COLO668 (cell line): ENCODE measurements at regions not wholly inside any gene's neighbourhood (a gene's known extent, or its start where the extent isn't known, plus 50 kb on each side); places are given as distances from the start of the nearest gene placed in this dataset.
A peak's percentile ranks its signal among the peaks of the same experiment; 100 is the strongest.

Experiments
- DNase-seq: peaks from one replicate; lab custom pipeline; 2025; ENCODE audit not compliant: unreplicated experiment; lab: John Stamatoyannopoulos, UW

GRCh38 chr11:69904161-69904973 is 85.2 kb upstream of the FGF3 start:
- no peak for DNase-seq

- DNase-seq, result no peak
These were observed 85.8 kb upstream of the FGF3 start for GRCh38 chr11:69904974-69905535.

DNA sequence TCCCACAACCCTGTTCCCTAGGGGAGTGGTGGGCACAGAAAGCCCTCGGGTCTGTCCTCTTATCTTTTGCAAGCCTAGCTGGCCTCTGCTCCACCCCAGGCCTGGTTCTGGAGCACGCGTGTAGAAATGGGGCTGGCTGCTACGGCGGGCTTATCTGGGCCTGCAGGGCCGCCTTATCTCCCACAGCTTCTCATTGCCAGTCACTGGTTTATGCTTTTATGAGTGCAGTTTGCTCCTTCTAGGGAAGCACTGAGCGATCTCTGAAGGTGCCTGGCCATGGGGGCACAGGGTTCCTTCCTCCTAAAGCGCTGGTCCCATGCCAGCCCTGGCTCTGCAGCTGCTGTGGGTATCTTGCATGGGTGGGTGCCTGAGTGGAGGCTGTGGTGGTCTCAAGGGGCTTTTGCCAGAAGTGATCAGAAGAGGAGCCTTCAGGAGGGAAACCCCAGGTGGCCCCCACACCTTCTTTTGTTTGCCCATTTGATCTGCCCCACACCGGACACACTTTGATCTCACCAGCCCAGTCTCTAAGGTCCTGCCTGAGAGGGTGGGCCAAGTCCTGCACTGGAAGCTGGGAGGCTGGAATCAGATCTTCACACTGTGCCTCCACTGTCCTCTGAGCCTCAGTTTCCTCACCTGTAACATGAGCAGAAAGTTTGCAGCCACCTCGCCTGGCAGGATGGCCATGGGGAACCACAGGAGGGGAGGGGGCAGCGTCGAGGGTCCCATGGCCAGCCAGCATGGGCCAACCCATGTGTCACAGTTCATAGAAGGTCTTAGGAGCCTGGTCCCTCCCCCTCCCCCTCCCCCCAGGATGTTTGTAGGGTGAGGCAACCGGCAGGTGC is 86.6 kb upstream of the FGF3 start:
- DNase-seq, result no peak

GRCh38 chr11:69906453-69906907 is 87.3 kb upstream of the FGF3 start:
- DNase-seq, result no peak

- no peak for DNase-seq
These were observed 88.4 kb upstream of the FGF3 start for GRCh38 chr11:69907611-69908010.

- DNase-seq, result no peak
These were observed 89.5 kb upstream of the FGF3 start for GRCh38 chr11:69908511-69909220.

DNA sequence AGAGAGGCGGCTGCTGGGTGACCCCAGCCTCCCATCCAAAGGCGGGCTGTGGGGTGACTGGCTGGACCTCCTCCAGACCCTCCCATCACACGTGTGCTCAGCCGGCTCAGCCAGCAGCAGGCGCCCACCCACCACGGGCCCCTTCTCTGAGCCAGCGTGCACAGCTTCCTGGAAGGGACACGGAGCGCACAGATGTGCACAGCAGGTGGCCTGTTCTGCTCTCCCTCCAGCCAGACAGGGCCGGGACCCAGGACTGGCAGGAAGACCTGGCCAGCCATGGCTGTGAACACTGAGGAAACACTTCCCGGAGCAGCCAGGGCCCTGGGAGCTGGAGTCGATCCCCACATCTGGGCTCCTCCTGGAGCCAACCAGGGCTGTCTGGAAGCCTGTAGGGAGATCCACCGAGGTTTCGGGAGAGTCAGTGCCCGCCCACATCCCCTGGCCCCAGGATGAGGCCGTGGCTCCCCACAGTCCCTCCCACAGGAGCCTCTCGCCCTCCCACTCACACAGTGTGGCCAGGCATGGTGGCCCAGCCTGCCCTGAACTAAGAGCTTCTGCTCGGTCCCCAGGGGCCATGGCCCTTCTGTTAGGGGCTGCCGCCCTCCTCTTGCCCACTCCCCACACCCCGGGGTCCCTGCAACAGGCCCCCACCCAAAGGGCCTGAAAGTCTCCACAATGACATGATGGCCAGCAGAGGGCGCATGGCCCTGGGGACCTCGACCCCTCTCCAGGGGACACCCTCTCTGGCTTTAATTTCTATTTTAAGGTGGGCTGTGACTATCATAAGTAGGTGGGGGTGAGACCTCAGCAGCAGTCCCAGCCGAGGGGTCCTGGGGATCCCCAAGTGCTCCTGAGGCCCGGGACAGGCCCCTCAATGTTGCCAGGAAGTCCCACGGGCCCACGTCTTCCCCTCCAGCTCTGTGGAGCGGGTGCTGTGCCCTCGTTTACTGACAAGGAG is 90.6 kb upstream of the FGF3 start:
- peak; percentile 3 for DNase-seq

- DNase-seq, result no peak
These were observed 91.5 kb upstream of the FGF3 start for GRCh38 chr11:69910519-69911309.

DNA sequence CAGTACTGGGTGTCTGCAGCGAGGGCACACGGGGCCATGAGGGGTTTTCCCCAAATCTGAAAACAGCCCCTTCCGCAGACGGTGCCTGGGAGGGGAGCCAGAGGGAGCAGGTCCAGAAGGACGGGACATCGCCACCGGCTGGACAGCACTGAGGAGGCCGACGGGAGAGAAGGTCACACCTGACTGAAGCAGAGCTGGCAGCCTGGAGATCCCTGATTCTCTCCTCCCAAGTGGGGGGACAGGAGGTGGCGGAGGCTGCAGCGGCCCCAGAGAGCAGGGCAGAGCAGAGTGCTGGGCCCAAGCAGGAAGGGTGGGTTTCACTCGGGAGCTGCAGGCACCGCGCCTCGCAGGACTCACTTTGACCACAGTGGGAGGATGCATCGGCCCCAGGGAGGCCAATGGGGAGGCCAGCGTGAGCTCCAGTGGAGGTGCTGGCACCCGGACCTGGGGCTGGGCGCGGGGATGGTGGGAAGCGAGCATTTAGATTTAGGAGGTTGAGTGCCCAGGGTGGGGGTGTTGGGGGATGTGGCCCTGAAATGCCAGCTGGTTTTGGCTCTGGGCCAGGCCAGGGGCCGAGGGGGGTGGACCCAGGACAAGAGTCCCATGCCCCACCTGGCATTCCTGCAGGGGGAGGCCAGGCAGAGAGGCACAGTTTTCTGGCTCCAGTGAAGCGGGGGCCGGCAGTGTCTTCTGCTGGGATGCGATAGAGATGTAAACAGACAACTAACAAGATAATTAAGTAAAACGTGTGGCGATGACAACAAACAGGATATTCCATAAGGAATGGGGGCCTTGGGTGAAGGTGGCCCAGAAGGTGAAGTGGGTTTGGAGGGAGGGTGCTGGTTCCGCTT is 92.3 kb upstream of the FGF3 start:
- DNase-seq, result no peak

DNA sequence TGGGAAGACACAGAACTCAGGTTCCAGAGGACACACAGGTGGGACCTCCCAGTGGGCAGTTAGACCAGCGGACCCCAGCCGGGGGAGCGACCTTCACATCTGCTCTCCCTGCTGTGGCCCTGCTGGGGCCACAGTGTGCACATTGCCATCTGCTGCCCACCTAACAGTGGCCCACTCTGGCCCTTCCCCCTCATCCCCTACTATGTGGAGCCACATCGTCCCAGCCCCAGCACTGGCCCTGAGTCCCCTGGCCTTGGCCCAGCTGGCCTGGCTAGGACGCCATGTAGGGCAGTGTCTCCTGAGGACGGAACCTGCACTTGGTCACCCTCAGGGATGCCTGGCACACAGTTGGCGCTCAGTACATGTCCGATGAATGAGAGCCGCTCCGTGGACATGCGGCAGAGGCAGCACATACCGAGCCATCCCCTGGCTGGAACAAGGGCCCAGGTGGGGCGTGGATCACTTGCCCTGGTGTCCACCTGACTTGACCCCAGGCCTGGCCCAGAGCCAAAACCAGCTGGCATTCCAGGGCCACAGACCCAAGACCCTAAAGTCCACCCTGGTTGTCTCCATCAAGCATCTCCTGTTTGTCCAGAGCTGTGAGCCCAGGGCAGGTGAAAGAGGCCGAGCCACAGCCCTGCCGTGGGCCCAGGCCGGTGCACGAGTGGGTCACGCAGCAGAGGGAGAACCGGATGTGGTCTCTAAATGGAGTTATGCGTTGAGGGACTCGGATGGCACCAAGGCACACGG is 93.1 kb upstream of the FGF3 start:
- DNase-seq, result no peak

DNA sequence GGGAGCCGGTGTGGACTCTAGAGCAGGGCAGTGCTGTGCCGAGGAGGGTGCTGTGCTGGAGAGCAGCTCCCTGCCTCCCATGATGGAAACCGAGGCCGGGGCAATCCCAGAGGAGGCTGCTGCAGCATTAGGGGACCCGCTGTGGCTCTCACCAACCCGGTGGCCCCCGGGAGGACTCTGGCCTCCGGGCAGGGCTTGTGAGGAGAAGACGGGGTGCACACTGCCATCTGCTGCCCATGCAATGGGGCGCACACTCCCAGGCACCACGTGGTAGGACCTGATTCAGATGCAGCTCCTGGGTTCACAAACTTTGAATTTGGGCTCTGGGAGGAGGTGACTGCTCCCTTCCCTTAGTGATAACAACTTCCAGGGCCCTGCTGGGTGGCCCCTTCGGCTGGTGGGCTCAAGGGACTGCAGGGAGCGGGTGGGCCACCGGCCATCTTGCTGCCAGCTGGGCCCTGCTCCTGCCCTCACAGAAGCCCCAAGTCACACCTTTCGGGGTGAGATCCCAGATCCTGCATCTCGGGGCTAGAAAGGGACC is 93.8 kb upstream of the FGF3 start:
- DNase-seq, result peak; percentile 1

GRCh38 chr11:69913591-69914285 is 94.5 kb upstream of the FGF3 start:
- DNase-seq, result no peak

DNA sequence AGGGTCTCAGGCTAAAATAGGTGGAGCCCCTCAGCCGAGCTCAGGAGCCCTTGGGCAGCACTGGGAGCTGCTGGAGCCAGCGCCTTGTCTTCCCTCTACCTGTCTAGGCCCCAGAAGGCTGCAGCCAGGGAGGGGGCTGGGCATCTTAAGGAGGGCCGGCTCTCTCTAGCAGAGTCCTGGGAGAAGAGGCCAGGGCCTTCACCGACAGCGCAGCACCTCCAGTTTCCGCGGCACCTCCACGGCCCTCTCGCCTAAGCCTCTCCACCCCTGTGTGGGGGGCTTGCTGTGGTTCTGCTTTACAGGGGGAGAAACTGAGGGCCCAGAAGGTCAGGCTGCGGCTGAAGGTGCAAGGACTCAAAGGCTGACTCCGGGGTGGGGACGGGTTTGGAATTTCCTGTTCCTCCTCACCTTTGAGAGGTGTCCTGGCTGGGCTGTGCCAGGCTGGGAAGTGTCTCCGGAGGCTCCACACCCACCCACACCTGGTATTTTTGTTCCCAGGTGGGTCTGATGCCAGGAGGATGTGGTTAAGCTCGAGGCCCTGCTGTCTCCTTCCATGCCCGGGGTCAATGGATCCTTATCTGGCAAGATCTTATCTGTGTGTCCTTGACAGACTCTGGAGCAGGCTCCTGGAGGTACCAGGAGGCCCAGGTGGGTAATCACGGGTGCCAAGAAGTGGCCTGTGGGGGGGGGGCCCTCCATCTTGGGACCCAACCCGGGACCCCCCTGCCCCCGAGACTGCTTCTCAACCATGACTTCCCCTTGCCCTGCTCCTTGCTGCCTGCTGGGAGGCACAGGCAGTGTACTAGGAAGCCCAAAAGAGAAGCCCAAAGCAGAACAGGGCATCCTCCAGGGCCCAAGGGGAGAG is 95.3 kb upstream of the FGF3 start:
- DNase-seq, result no peak

DNA sequence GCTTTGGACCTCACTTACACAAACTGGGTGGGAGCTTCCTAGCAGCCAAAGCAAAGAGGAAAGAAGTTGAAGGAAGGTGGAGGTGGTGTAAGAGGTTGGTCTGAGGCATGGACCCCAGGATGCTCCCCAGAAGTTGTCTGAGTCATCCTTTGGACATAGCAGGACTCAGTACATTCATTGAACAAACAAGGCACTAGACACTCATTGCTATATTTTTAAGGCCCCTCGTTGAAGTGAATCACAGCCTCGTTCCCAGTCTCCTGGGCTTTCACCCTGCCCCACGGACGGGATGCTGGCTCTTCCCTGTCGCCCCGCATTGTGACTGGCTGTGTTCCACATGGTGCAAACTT is 95.9 kb upstream of the FGF3 start:
- DNase-seq, result no peak

DNA sequence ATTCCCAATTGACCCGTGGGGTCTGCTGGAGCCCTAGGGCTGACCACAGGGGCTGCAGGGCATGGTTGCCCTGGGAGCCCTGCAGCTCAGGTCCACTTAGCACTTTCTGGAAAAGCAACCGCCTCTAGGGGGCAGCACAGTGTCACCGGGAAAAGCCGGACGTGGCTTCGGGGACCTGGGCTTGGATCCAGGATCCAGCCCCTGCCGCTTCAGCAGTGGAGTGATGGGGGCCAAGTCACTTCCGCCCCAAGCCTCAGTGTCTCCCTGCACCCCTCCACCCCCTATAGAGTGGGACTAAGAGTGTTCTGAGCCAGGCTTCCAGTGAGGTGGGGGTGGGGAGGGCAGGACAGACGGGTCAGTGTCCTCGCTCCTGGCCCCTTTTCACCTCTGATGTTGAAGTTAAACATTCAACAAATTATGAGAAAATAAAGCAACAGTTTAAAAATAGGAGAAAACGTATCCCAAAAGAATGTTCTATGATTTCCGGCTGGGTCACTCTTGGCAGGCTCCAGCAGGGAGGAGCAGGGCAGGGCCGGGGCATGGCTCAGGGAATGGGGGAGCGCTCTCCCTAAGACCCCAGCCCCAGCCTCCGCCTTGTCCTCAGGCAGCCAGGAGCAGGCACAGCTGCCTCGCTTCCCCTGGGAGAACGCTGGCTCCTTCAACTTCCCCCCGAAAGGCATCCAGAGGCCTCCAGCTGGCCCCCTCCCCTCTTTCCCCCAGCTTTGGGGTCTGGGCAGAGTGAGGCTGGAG is 96.5 kb upstream of the FGF3 start:
- DNase-seq, result peak; percentile 41
